Aorta (tissue), 5 donors: ENCODE measurements at regions not wholly inside any gene's neighbourhood (a gene's known extent, or its start where the extent isn't known, plus 50 kb on each side); places are given as distances from the start of the nearest gene placed in this dataset.

Experiments used
- ATAC-seq: fragments of 200-7000 bp; cut with Tn5 transposase; one replicate; pipeline ENCODE4 v1.9.1; 2022; ENCODE audit warnings: moderate library complexity; ENCODE audit not compliant: low FRiP score
- DNase-seq, 2 donors: peaks; one replicate each; pipeline ENCODE4 v3.0.0-alpha.2; 2020
- H3K27ac ChIP-seq, 2 donors: one replicate each; pipeline ENCODE4 v1.5.1; 2013; ENCODE audit warnings: low read length in 2 of 2, mild to moderate bottlenecking in 2 of 2, moderate library complexity in 2 of 2, control low read depth in 1 of 2, inconsistent platforms in 1 of 2, low read depth in 1 of 2
- H3K27me3 ChIP-seq, 2 donors: one replicate each; pipeline ENCODE4 v1.6.1; 2013; ENCODE audit warnings: control low read depth in 1 of 2, low read length in 1 of 2, mild to moderate bottlenecking in 1 of 2, moderate library complexity in 1 of 2; ENCODE audit not compliant: insufficient read depth in 2 of 2, control insufficient read depth in 1 of 2
- H3K36me3 ChIP-seq, 2 donors: one replicate each; pipeline ENCODE4 v1.6.1; 2013; ENCODE audit warnings: control low read depth in 1 of 2, low read length in 1 of 2, mild to moderate bottlenecking in 1 of 2; ENCODE audit not compliant: insufficient read depth in 2 of 2, control insufficient read depth in 1 of 2
- H3K4me1 ChIP-seq, 2 donors: one replicate each; pipeline ENCODE4 v1.6.1; 2013; ENCODE audit warnings: low read length in 2 of 2, control low read depth in 1 of 2, mild to moderate bottlenecking in 1 of 2, moderate library complexity in 1 of 2; ENCODE audit not compliant: insufficient read depth in 2 of 2, control insufficient read depth in 1 of 2
- H3K4me3 ChIP-seq, 2 donors: one replicate each; pipeline ENCODE4 v1.5.1; 2013; ENCODE audit warnings: low read length in 2 of 2, control low read depth in 1 of 2, mild to moderate bottlenecking in 1 of 2
- H3K9me3 ChIP-seq: one replicate; pipeline ENCODE4 v1.6.1; 2013; ENCODE audit warnings: mild to moderate bottlenecking, low read length; ENCODE audit not compliant: control insufficient read depth
- WGBS, 2 donors: extraction: QIAGEN DNeasy Blood & Tissue Kit; methylation state at CpG; one replicate each; pipeline ENCODE4 v1.1.7; 2013; 5-methylcytosine and 5-hydroxymethylcytosine counted together
- intact Hi-C, 2 donors: fragments of 100-400 bp; cut with DNase I; formaldehyde crosslinking; loops; one replicate each; pipeline versions ENCODE4 v1.14.2 to v1.15.0; 2022
- donor health status: healthy with polysubstance abuse.
- donor health status: Bipolar disorder and iron deficiency.
- donor health status: DM: no; HTN: no; CAD: no.
- donor health status: DM: no; HTN: no; CAD: no.
- donor health status: DM: yes; HTN: yes; CAD: no.

GRCh38 chr21:29396951-29397455 is 98.3 kb downstream of the BACH1 start:
- 89 to 95% methylated on average over 3 of the region's 3 CpGs for WGBS, 2 donors
- H3K27me3 ChIP-seq = no peaks in the 10 kb centered on the region
- H3K27ac ChIP-seq = no peak overlapping the region
- no peak overlapping the region for H3K4me3 ChIP-seq
- intact Hi-C loops = no loop called here
- H3K4me1 ChIP-seq = no peaks in the 10 kb centered on the region
- DNase-seq = no peak
- H3K9me3 ChIP-seq = peaks cover 3% of the 10 kb centered on the region
- peaks cover 0 to 2% of the 10 kb centered on the region in 2 donors for H3K36me3 ChIP-seq
- ATAC-seq = no peak

- Histone ChIP-seq H3K27ac (no peak overlapping the region), H3K9me3 (peaks cover 4% of the 10 kb centered on the region), H3K27me3 (no peaks in the 10 kb centered on the region), H3K36me3 (peaks cover 0 to 2% of the 10 kb centered on the region in 2 donors), H3K4me1 (no peaks in the 10 kb centered on the region), H3K4me3 (no peak overlapping the region)
- ATAC-seq = no peak
- DNase-seq = no peak
- intact Hi-C loops = no loop called here
Measured at GRCh38 chr21:29403301-29403700, 104.6 kb downstream of the BACH1 start.

- no peaks in the 10 kb centered on the region for H3K27me3 ChIP-seq
- ATAC-seq (no peak), DNase-seq (no peak)
- WGBS, 2 donors = 91 to 98% methylated on average over 4 of the region's 4 CpGs
- H3K9me3 ChIP-seq = peaks cover 4% of the 10 kb centered on the region
- intact Hi-C loops = no loop called here
- no peaks in the 10 kb centered on the region for H3K4me1 ChIP-seq
- H3K36me3 ChIP-seq = peaks cover 0 to 2% of the 10 kb centered on the region in 2 donors
- H3K27ac ChIP-seq = no peak overlapping the region
- H3K4me3 ChIP-seq = no peak overlapping the region
Measured at GRCh38 chr21:29403922-29404538, 105.3 kb downstream of the BACH1 start.

GRCh38 chr21:29405503-29406122 is 106.9 kb downstream of the BACH1 start:
- no peak for DNase-seq
- WGBS, 2 donors = 83 to 95% methylated on average over 2 of the region's 2 CpGs
- ATAC-seq = no peak
- Histone ChIP-seq H3K27me3 (no peaks in the 10 kb centered on the region), H3K4me1 (no peaks in the 10 kb centered on the region), H3K27ac (no peak overlapping the region), H3K9me3 (peaks cover 1% of the 10 kb centered on the region), H3K4me3 (no peak overlapping the region), H3K36me3 (no peaks in the 10 kb centered on the region)
- intact Hi-C loops = no loop called here

- DNase-seq (no peak), ATAC-seq (no peak)
Measured at GRCh38 chr21:29406385-29406784, 107.7 kb downstream of the BACH1 start.

GRCh38 chr21:29407571-29407970 is 108.8 kb downstream of the BACH1 start:
- H3K4me3 ChIP-seq = no peak overlapping the region
- no peak for DNase-seq
- WGBS, 2 donors = 96 to 97% methylated on average over 2 of the region's 2 CpGs

More at GRCh38 chr21:29406385-29406784, 107.7 kb downstream of the BACH1 start:
- intact Hi-C loops = no loop called here
- Histone ChIP-seq H3K27ac (no peak overlapping the region), H3K9me3 (peaks cover 1% of the 10 kb centered on the region), H3K4me1 (no peaks in the 10 kb centered on the region), H3K4me3 (no peak overlapping the region), H3K36me3 (no peaks in the 10 kb centered on the region), H3K27me3 (no peaks in the 10 kb centered on the region)

GRCh38 chr21:29413683-29414082 is 115.0 kb downstream of the BACH1 start:
- 73 to 75% methylated on average over 3 of the region's 3 CpGs for WGBS, 2 donors
- intact Hi-C loops = no loop called here
- DNase-seq (no peak), ATAC-seq (no peak)
- H3K4me1 ChIP-seq = no peaks in the 10 kb centered on the region
- H3K9me3 ChIP-seq = peaks cover 3% of the 10 kb centered on the region
- H3K27me3 ChIP-seq = no peaks in the 10 kb centered on the region
- H3K36me3 ChIP-seq = no peaks in the 10 kb centered on the region
- H3K4me3 ChIP-seq = no peak overlapping the region
- H3K27ac ChIP-seq = no peak overlapping the region

More at GRCh38 chr21:29407571-29407970, 108.8 kb downstream of the BACH1 start:
- H3K4me1 ChIP-seq = no peaks in the 10 kb centered on the region
- H3K9me3 ChIP-seq = peaks cover 1% of the 10 kb centered on the region
- H3K36me3 ChIP-seq = no peaks in the 10 kb centered on the region
- intact Hi-C loops = no loop called here
- H3K27ac ChIP-seq = no peak overlapping the region
- ATAC-seq = no peak
- no peaks in the 10 kb centered on the region for H3K27me3 ChIP-seq

- WGBS, 2 donors = 93 to 94% methylated on average over 4 of the region's 4 CpGs
- intact Hi-C loops = no loop called here
- H3K27me3 ChIP-seq = no peaks in the 10 kb centered on the region
- no peaks in the 10 kb centered on the region for H3K4me1 ChIP-seq
- DNase-seq = no peak
- H3K27ac ChIP-seq = no peak overlapping the region
- H3K4me3 ChIP-seq = no peak overlapping the region
- H3K36me3 ChIP-seq = no peaks in the 10 kb centered on the region
- no peak for ATAC-seq
- H3K9me3 ChIP-seq = peaks cover 3% of the 10 kb centered on the region
Measured at GRCh38 chr21:29416268-29416667, 117.5 kb downstream of the BACH1 start.

GRCh38 chr21:29418813-29419212 is 120.1 kb downstream of the BACH1 start:
- H3K4me1 ChIP-seq = no peaks in the 10 kb centered on the region
- peaks cover 2% of the 10 kb centered on the region for H3K9me3 ChIP-seq
- no peak overlapping the region for H3K4me3 ChIP-seq
- no peaks in the 10 kb centered on the region for H3K27me3 ChIP-seq
- 79 to 85% methylated on average over 2 of the region's 2 CpGs for WGBS, 2 donors
- intact Hi-C loops = no loop called here
- ATAC-seq (no peak), DNase-seq (no peak)
- H3K27ac ChIP-seq = no peak overlapping the region
- H3K36me3 ChIP-seq = no peaks in the 10 kb centered on the region
